ENCODE measurements at regions not wholly inside any gene's neighbourhood (a gene's known extent, or its start where the extent isn't known, plus 50 kb on each side); places are given as distances from the start of the nearest gene placed in this dataset.

DNA sequence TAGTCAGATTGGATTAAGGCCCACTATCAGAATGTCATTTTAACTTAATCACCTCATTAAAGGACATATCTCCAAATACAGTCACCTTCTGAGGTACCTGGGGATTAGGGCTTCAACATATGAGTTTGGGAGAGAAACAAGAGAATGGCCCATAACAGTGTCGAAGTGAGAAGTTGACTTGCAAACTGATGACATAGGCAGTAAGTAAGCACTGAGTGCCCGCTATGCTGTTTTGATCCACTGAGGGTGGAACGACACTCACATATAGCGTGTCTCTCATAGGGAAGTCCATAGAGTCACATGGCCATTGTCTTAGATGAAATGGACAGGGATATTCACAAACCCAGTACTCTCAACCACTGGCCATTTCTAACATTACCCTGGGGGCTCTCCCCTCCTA lies 264.2 kb downstream of the SAMD5 start:
- TF ChIP-seq CREB1 (IDR thresholded peaks at IDR 0.05; ENCODE audit: low read depth) (no peak), REST (IDR thresholded peaks at IDR 0.05; ENCODE audit: low read depth) (no peak), RAD21 (IDR thresholded peaks at IDR 0.05; ENCODE audit: low read depth) (no peak), TCF12 (IDR thresholded peaks at IDR 0.05; ENCODE audit: low read depth) (no peak)

Measured in Ishikawa (cell line).